Gastroesophageal sphincter (tissue), 4 donors: ENCODE measurements at regions not wholly inside any gene's neighbourhood (a gene's known extent, or its start where the extent isn't known, plus 50 kb on each side); places are given as distances from the start of the nearest gene placed in this dataset.

Experiments
- ATAC-seq: fragments of 150-250 bp; one replicate; pipeline ENCODE4 v1.9.1; 2016; ENCODE audit warnings: mild to moderate bottlenecking, moderate library complexity
- H3K27ac ChIP-seq, 4 donors: fragments of 200-600 bp; sonication (generic) in 3 of 4; 1 replicate in 3 of 4; 2 replicates in 1 of 4; pipeline ENCODE4 v1.5.1; 2016 to 2019
- H3K27me3 ChIP-seq: fragments of 200-600 bp; sonication (generic); one replicate; pipeline ENCODE4 v1.5.1; 2019
- H3K36me3 ChIP-seq, 2 donors: fragments of 200-600 bp; sonication (generic); one replicate each; pipeline ENCODE4 v1.5.1; 2019; ENCODE audit warnings: control low read depth in 1 of 2
- H3K4me1 ChIP-seq, 3 donors: fragments of 200-600 bp; sonication (generic); 1 replicate in 2 of 3; 2 replicates in 1 of 3; pipeline ENCODE4 v1.5.1; 2016 to 2019; ENCODE audit warnings: control low read depth in 2 of 3
- H3K4me3 ChIP-seq, 2 donors: fragments of 200-600 bp; sonication (generic); one replicate each; pipeline ENCODE4 v1.5.1; 2019; ENCODE audit warnings: mild to moderate bottlenecking in 1 of 2, moderate library complexity in 1 of 2
- H3K9me3 ChIP-seq, 3 donors: fragments of 200-600 bp; sonication (generic); one replicate each; pipeline ENCODE4 v1.5.1; 2017 to 2019; ENCODE audit warnings: control low read depth in 2 of 3
- CTCF ChIP-seq, 4 experiments: fragments of 200-600 bp in 2 of 4; fragments of 450-650 bp in 2 of 4; sonication (generic) in 1 of 4; IDR thresholded peaks; one replicate each; pipeline ENCODE4 v1.5.1; 2017 to 2019; ENCODE audit warnings: antibody characterized with exemption in 4 of 4, mild to moderate bottlenecking in 2 of 4, moderate library complexity in 2 of 4
- EP300 ChIP-seq: sonication (generic); formaldehyde crosslinking; IDR thresholded peaks from one replicate; pipeline ENCODE4 v1.6.1; 2017; ENCODE audit warnings: antibody characterized with exemption, mild to moderate bottlenecking
- POLR2A ChIP-seq, 2 donors: fragments of 450-650 bp; IDR thresholded peaks; one replicate each; pipeline ENCODE4 v1.6.1; 2017; ENCODE audit warnings: antibody characterized with exemption in 2 of 2, mild to moderate bottlenecking in 2 of 2, moderate library complexity in 1 of 2
- POLR2AphosphoS5 ChIP-seq: sonication (generic); formaldehyde crosslinking; IDR thresholded peaks from one replicate; pipeline ENCODE4 v1.6.1; 2017; ENCODE audit warnings: antibody characterized with exemption
- WGBS, 2 donors: methylation state at CpG; one replicate each; pipeline ENCODE4 v1.1.5; 2018; ENCODE audit warnings: low coverage in 1 of 2; 5-methylcytosine and 5-hydroxymethylcytosine counted together

- no peaks in the 10 kb centered on the region for H3K27me3 ChIP-seq
- no peak overlapping the region for H3K27ac ChIP-seq
- WGBS, 2 donors = 94 to 100% methylated on average over 1 of the region's 1 CpG
- H3K36me3 ChIP-seq = no peaks in the 10 kb centered on the region
- H3K9me3 ChIP-seq = no peaks in the 10 kb centered on the region
- H3K4me3 ChIP-seq = no peak overlapping the region
- no peak for ATAC-seq
- H3K4me1 ChIP-seq = no peaks in the 10 kb centered on the region
- TF ChIP-seq EP300 = no peak
- no peak for TF ChIP-seq POLR2A (IDR thresholded peaks at IDR 0.05)
- TF ChIP-seq CTCF (IDR thresholded peaks at IDR 0.05) = no peak
- TF ChIP-seq POLR2AphosphoS5 = no peak
Measured at GRCh38 chr11:106410902-106411301, 333.4 kb downstream of the AASDHPPT start.

DNA sequence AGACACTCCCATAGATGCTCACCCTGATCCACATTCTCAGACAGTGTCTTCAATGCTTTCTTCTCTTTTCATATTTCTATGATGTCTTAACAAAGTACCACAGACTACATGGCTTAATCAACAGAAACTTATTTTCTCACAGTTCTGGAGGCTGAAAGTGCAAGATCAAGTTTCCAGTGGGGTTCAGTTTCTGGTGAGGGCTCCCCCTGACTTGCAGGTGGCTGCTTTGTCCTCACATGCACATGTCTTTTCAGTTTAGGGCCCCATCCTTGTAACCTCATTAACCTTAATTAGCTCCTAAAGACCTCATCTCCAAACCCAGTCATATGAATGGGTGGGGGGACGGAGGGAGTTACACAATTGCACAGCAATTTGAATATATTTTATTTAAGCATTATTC, 335.8 kb downstream of the AASDHPPT start:
- Histone ChIP-seq H3K4me3 (no peak overlapping the region), H3K36me3 (no peaks in the 10 kb centered on the region), H3K27ac (no peak overlapping the region), H3K27me3 (no peaks in the 10 kb centered on the region), H3K4me1 (no peaks in the 10 kb centered on the region), H3K9me3 (no peaks in the 10 kb centered on the region)
- TF ChIP-seq POLR2A (IDR thresholded peaks at IDR 0.05) (no peak), POLR2AphosphoS5 (no peak), CTCF (IDR thresholded peaks at IDR 0.05) (no peak), EP300 (no peak)
- ATAC-seq = no peak
- WGBS, 2 donors = 71 to 88% methylated on average over 1 of the region's 1 CpG

GRCh38 chr11:106415510-106415909, 338.0 kb downstream of the AASDHPPT start:
- no peaks in the 10 kb centered on the region for H3K9me3 ChIP-seq
- no peaks in the 10 kb centered on the region for H3K27me3 ChIP-seq
- H3K36me3 ChIP-seq = no peaks in the 10 kb centered on the region
- no peak for TF ChIP-seq EP300
- no peak for TF ChIP-seq POLR2A (IDR thresholded peaks at IDR 0.05)
- no peak for TF ChIP-seq POLR2AphosphoS5
- no peak for TF ChIP-seq CTCF (IDR thresholded peaks at IDR 0.05)
- ATAC-seq = no peak
- no peak overlapping the region for H3K27ac ChIP-seq
- WGBS, 2 donors = 100% methylated on average over 2 of the region's 5 CpGs; no CpG with 5 or more reads in 1 of the 2 donors
- no peak overlapping the region for H3K4me3 ChIP-seq
- H3K4me1 ChIP-seq = no peaks in the 10 kb centered on the region

DNA sequence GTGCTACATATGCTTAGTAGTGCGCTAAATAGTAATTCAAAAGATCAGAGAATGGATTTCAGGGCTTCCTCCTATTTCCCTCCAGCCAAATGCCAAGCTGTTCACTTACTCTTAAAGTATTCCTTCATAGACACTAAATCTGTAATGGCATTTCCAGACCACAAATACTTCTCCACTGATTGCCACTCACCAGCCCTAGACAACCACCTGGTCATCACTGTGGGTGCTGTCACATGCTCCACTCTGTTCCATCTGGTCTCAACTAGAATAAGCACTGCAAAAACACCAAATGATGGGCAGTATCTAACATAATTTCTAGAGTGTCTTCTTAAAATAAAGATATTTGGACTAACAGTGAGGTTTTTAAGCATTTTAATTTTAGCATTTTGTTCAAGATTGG, 341.3 kb downstream of the AASDHPPT start:
- H3K9me3 ChIP-seq = no peaks in the 10 kb centered on the region
- ATAC-seq = no peak
- no peak overlapping the region for H3K27ac ChIP-seq
- TF ChIP-seq CTCF (IDR thresholded peaks at IDR 0.05) (no peak), POLR2AphosphoS5 (no peak), EP300 (no peak), POLR2A (IDR thresholded peaks at IDR 0.05) (no peak)
- no peaks in the 10 kb centered on the region for H3K27me3 ChIP-seq
- no peak overlapping the region for H3K4me3 ChIP-seq
- no peaks in the 10 kb centered on the region for H3K4me1 ChIP-seq
- H3K36me3 ChIP-seq = no peaks in the 10 kb centered on the region
- WGBS, 2 donors = 89 to 93% methylated on average over 1 of the region's 1 CpG

DNA sequence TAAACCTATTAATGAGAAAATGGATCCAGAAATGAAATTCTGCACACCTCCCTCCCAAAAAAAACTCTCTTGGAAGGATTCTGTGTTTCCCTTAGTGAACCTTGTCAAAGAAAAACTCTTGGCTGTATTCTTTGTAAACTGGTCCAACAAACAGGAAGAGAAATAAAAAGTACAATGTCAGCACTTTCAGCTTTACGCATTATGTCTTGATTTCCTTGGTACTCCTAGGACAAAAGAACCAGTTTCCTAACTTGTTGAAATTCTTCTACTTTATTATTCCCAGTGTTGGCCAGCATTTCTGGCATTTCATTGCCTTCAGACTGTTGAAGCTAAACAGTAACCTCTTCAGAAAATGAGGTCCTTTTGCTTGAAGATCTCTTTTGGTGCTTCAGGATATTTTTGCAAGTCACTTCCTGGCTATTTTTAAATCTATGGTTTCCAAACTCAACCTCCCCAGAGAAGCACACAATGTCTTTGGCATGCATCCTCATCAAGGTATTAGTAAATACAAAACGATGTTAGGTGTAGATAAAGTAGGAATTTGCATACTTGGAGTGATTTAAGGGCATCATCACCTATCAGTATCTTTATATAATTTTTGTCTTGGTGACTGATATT, 342.7 kb downstream of the AASDHPPT start:
- no peak for ATAC-seq
- Histone ChIP-seq H3K36me3 (no peaks in the 10 kb centered on the region), H3K9me3 (no peaks in the 10 kb centered on the region), H3K4me1 (no peaks in the 10 kb centered on the region), H3K27me3 (no peaks in the 10 kb centered on the region), H3K27ac (no peak overlapping the region), H3K4me3 (no peak overlapping the region)
- WGBS, 2 donors = 43 to 73% methylated on average over 2 of the region's 2 CpGs
- no peak for TF ChIP-seq POLR2AphosphoS5
- no peak for TF ChIP-seq POLR2A (IDR thresholded peaks at IDR 0.05)
- TF ChIP-seq CTCF (IDR thresholded peaks at IDR 0.05) = no peak
- no peak for TF ChIP-seq EP300
